Natural killer cell (primary cell): ENCODE measurements at regions not wholly inside any gene's neighbourhood (a gene's known extent, or its start where the extent isn't known, plus 50 kb on each side); places are given as distances from the start of the nearest gene placed in this dataset.

ENCODE experiments used
- ATAC-seq, 3 donors: fragments of 150-1000 bp in 2 of 3; fragments of 200-7000 bp in 1 of 3; cut with Tn5 transposase; 1 replicate in 1 of 3; 2 replicates in 2 of 3; pipeline ENCODE4 v1.10.0; 2021; ENCODE audit warnings: mild to moderate bottlenecking in 2 of 3, moderate library complexity in 2 of 3
- DNase-seq, 2 donors: peaks; one replicate each; pipeline versions ENCODE4 v3.0.0 to v3.0.0-alpha.2; 2013 to 2021; ENCODE audit warnings: mixed read lengths in 1 of 2
- H3K27ac ChIP-seq: one replicate; pipeline ENCODE4 v1.5.1; 2013; ENCODE audit warnings: mild to moderate bottlenecking, low read length
- H3K27me3 ChIP-seq: one replicate; pipeline ENCODE4 v1.6.1; 2013; ENCODE audit warnings: low read length; ENCODE audit not compliant: control insufficient read depth, insufficient read depth
- H3K36me3 ChIP-seq: one replicate; pipeline ENCODE4 v1.6.1; 2013; ENCODE audit warnings: low read length; ENCODE audit not compliant: control insufficient read depth, insufficient read depth
- H3K4me1 ChIP-seq: one replicate; pipeline ENCODE4 v1.6.1; 2013; ENCODE audit warnings: low read length; ENCODE audit not compliant: control insufficient read depth, insufficient read depth
- H3K4me3 ChIP-seq: one replicate; pipeline ENCODE4 v1.5.1; 2013; ENCODE audit warnings: low read length
- H3K9me3 ChIP-seq: one replicate; pipeline ENCODE4 v1.6.1; 2013; ENCODE audit warnings: low read length; ENCODE audit not compliant: control insufficient read depth, insufficient read depth
- H3K27ac Mint-ChIP-seq, 2 donors: one replicate each; pipeline ENCODE4 v1.8.0; 2022; ENCODE audit warnings: mild to moderate bottlenecking in 2 of 2, mixed read lengths in 2 of 2, moderate library complexity in 1 of 2
- H3K27me3 Mint-ChIP-seq, 2 donors: one replicate each; pipeline ENCODE4 v1.8.0; 2022; ENCODE audit warnings: low read depth in 2 of 2, mixed read lengths in 2 of 2
- H3K36me3 Mint-ChIP-seq: one replicate; pipeline ENCODE4 v1.8.0; 2022; ENCODE audit warnings: mixed read lengths
- H3K4me1 Mint-ChIP-seq, 2 donors: one replicate each; pipeline ENCODE4 v1.8.0; 2022; ENCODE audit warnings: mixed read lengths in 2 of 2
- H3K4me3 Mint-ChIP-seq: one replicate; pipeline ENCODE4 v1.8.0; 2022; ENCODE audit warnings: mild to moderate bottlenecking, moderate library complexity, mixed read lengths
- H3K9me3 Mint-ChIP-seq, 2 donors: one replicate each; pipeline ENCODE4 v1.8.0; 2022; ENCODE audit warnings: mixed read lengths in 2 of 2
- CTCF ChIP-seq: fragments of 200-600 bp; IDR thresholded peaks from one replicate; pipeline ENCODE4 v1.8.0; 2022; ENCODE audit warnings: antibody characterized with exemption
- WGBS: methylation state at CpG from one replicate; pipeline ENCODE4 v1.1.7; 2013; ENCODE audit warnings: missing lambda C conversion rate; ENCODE audit not compliant: insufficient coverage; 5-methylcytosine and 5-hydroxymethylcytosine counted together
- intact Hi-C: fragments of 100-400 bp; cut with micrococcal nuclease; formaldehyde crosslinking; loops from one replicate; pipeline ENCODE4 v1.14.2; 2022

GRCh38 chr6:29887819-29888776 is 54.2 kb upstream of the HLA-A start:
- 6% methylated on average over 101 of the region's 101 CpGs for WGBS
- peak; percentile 75 to 91 (median 77) for ATAC-seq
- no peaks in the 10 kb centered on the region for H3K36me3 Mint-ChIP-seq

More at GRCh38 chr6:29887819-29888776, 54.2 kb upstream of the HLA-A start:
- H3K27me3 Mint-ChIP-seq, result no peaks in the 10 kb centered on the region
- H3K4me3 Mint-ChIP-seq, result peak overlapping the region; percentile 94
- H3K9me3 Mint-ChIP-seq, result no peaks in the 10 kb centered on the region
- H3K27me3 ChIP-seq, result no peaks in the 10 kb centered on the region
- peak overlapping the region; percentile 97 for H3K27ac ChIP-seq
- DNase-seq, result peak; percentile 90 to 92
- H3K4me3 ChIP-seq, result peak overlapping the region; percentile 92
- H3K9me3 ChIP-seq, result no peaks in the 10 kb centered on the region
- peaks cover 12 to 30% of the 10 kb centered on the region in 2 donors for H3K4me1 Mint-ChIP-seq
- peaks cover 2% of the 10 kb centered on the region for H3K36me3 ChIP-seq
- intact Hi-C loops, result loop anchor here (1.0 to 5.0 kb wide), 4 partner anchors 39 to 179 kb away; partner anchors contain the start of gene PPP1R11
- peak overlapping the region; percentile 94 to 99 for H3K27ac Mint-ChIP-seq
- H3K4me1 ChIP-seq, result peaks cover 19% of the 10 kb centered on the region
- no peak for TF ChIP-seq CTCF
